ENCODE measurements at regions not wholly inside any gene's neighbourhood (a gene's known extent, or its start where the extent isn't known, plus 50 kb on each side); places are given as distances from the start of the nearest gene placed in this dataset.

DNA sequence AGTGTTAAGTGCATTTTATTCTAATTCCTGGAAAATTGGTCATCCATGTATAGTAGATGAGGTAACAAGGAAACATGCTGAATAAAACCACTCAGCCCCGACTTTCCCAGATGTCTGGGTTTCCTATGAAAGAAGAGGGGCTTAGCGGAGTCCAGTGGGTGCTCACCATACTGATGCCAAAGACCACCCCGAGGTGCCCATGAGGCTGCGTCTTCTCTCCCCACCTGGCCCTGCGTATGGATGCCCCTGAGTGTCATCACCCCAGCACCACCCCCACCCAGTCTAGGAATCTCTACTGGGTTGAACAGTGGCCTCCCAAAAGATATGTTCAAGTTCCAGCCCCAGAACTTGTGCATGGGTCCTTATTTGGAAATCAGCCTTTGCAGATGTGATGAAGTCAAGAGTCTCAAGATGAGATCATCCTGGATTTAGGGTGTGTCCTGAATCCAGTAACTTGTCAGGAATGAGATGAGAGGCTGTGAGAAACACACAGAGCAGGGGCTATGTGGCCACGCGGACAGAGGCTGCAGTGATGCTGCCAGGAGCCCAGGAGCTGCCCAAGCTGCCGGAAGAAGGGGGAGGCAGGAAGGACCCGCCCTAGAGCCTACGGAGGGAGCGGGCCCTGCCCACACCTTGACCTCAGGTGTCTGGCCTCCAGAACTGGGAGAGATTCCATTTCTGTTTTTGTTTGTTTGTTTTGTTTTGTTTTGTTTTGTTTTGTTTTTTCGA lies 124.6 kb upstream of the CDH4 start:
- no peaks in the 10 kb centered on the region for H3K9me3 Mint-ChIP-seq
- H3K4me3 Mint-ChIP-seq, result no peak overlapping the region
- H3K27me3 Mint-ChIP-seq, result no peaks in the 10 kb centered on the region
- no peak overlapping the region for H3K27ac Mint-ChIP-seq
- no peaks in the 10 kb centered on the region for H3K4me1 Mint-ChIP-seq
- ChIA-PET POLR2A (interaction anchor here (0.6 kb wide), 1 partner anchor 49 kb away, joined by 3 read pairs; no protein-coding TSS in a partner anchor), CTCF (no interaction called here)
- no peaks in the 10 kb centered on the region for H3K36me3 Mint-ChIP-seq (ENCODE audit: low read depth)
- DNase-seq, result no peak

DNA sequence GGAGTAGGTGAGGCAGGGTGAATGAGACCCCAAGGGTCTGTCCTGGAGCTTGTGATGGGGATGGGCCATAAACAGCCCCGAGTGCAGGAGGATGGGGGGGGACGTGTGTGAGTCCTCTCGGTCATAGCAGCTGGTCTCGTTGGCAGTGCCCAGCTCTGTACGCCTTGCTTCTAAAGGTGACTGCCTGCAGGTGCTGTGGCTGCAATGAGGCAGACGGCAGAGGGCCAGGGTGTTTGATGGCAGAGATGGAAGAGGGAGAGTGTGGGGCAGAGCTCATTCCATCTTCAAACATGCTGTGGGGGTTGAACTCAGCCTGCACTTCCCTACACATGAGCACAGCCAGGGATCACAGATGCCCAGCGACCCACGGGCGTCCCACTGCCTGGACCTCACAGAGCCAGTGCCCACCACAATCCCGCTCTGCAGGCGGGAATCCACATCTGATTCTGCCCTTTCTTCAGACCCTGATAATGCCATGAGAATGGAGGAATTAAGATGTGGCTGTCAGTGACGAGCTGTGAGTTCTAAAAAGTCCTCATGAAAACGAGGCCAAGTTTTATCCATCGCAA lies 123.3 kb upstream of the CDH4 start:
- ChIA-PET CTCF (no interaction called here), POLR2A (no interaction called here)
- Mint-ChIP-seq H3K4me3 (no peak overlapping the region), H3K4me1 (no peaks in the 10 kb centered on the region), H3K27me3 (no peaks in the 10 kb centered on the region), H3K9me3 (no peaks in the 10 kb centered on the region), H3K27ac (no peak overlapping the region), H3K36me3 (ENCODE audit: low read depth) (no peaks in the 10 kb centered on the region)
- DNase-seq, result no peak

DNA sequence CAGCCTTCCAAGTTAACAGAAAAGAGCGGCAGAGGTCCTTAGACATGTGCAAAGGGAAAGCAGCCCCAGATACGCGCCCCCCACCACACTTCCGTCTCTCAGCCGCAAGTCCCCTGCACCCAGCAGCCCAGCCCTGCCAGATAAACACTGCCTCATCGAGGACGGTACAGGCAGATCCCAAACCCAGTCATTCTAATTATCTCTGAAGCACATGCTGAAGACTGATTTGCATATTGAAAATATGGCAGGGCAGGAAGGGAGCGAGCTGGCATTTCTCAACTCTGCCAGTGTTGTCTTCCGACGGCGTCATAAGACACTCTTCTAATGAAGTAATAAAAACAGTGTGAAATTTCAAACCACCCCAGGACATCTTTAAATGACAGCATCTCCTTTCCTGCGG lies 122.8 kb upstream of the CDH4 start:
- H3K27me3 Mint-ChIP-seq, result no peaks in the 10 kb centered on the region
- ChIA-PET CTCF (interaction anchor here (1.0 kb wide), 1 partner anchor 17 kb away, joined by 3 read pairs; no protein-coding TSS in a partner anchor), POLR2A (no interaction called here)
- no peaks in the 10 kb centered on the region for H3K9me3 Mint-ChIP-seq
- no peaks in the 10 kb centered on the region for H3K36me3 Mint-ChIP-seq (ENCODE audit: low read depth)
- H3K27ac Mint-ChIP-seq, result no peak overlapping the region
- DNase-seq, result no peak
- H3K4me3 Mint-ChIP-seq, result no peak overlapping the region
- H3K4me1 Mint-ChIP-seq, result no peaks in the 10 kb centered on the region

DNA sequence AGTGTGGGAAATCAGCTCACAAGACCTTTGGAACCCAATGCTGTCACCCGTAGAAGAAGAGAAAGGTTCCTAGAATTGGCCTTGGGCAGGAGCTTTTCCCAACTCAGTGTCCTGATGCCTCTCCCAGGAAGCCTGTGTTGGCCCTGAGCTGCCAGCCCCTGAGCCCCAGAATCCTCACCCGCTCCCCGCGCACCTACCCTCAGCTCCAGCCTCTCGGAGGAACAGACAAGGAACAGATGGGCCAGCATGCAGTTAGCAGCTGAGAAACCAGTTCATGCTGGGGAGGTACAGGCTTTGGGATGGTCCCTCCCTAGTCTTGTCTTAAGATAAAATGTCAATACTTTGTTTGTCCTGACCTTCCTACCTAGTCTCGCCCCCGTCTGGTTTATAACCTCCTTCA lies 121.9 kb upstream of the CDH4 start:
- H3K27ac Mint-ChIP-seq, result no peak overlapping the region
- H3K9me3 Mint-ChIP-seq, result no peaks in the 10 kb centered on the region
- POLR2A ChIA-PET, result no interaction called here
- no peaks in the 10 kb centered on the region for H3K4me1 Mint-ChIP-seq
- CTCF ChIA-PET, result interaction anchor here (1.0 kb wide), 1 partner anchor 16 kb away, joined by 3 read pairs; no protein-coding TSS in a partner anchor
- no peak overlapping the region for H3K4me3 Mint-ChIP-seq
- H3K27me3 Mint-ChIP-seq, result no peaks in the 10 kb centered on the region
- H3K36me3 Mint-ChIP-seq (ENCODE audit: low read depth), result no peaks in the 10 kb centered on the region
- DNase-seq, result no peak

DNA sequence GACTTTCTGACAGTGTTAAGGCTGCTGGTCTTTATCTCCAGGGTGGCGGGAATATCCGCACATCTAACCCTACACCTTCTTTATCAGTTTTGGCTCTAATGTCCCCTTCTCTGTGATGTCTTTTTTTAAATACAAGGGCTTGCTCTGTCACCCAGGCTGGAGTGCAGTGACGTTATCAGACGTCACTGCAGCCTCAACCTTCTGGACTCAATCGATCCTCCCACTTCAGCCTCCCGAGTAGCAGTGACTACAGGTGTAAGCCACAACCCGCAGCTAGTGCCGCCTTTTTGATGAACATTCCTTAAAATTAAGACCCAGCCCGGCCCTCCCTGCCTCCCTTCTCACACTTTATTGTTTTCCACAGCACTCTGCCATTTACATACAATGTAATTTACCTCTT lies 120.1 kb upstream of the CDH4 start:
- Mint-ChIP-seq H3K4me3 (no peak overlapping the region), H3K4me1 (no peaks in the 10 kb centered on the region), H3K27ac (no peak overlapping the region), H3K27me3 (no peaks in the 10 kb centered on the region), H3K9me3 (no peaks in the 10 kb centered on the region), H3K36me3 (ENCODE audit: low read depth) (no peaks in the 10 kb centered on the region)
- CTCF ChIA-PET, result no interaction called here
- POLR2A ChIA-PET, result no interaction called here
- no peak for DNase-seq

DNA sequence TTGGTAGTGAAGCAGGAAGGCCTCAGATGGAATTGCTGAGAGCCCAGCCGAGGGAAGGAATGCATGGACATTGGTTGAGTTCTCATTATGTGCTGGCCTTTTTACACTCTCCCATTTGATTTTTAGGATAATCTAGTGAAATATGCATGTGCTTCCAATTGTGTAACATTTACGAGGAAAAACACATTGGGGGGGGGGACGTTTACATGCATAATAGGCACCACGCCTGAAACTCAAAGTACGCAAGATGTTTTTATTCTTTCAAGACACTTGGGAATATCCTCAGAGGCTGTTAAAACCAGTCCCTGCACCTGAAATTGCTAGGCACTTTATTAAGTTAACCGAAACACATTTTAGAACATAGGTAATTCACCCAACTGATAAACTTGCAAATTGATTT lies 118.5 kb upstream of the CDH4 start:
- ChIA-PET CTCF (no interaction called here), POLR2A (no interaction called here)
- Mint-ChIP-seq H3K4me3 (no peak overlapping the region), H3K27me3 (no peaks in the 10 kb centered on the region), H3K27ac (no peak overlapping the region), H3K9me3 (no peaks in the 10 kb centered on the region), H3K36me3 (ENCODE audit: low read depth) (no peaks in the 10 kb centered on the region), H3K4me1 (no peaks in the 10 kb centered on the region)
- DNase-seq, result no peak

DNA sequence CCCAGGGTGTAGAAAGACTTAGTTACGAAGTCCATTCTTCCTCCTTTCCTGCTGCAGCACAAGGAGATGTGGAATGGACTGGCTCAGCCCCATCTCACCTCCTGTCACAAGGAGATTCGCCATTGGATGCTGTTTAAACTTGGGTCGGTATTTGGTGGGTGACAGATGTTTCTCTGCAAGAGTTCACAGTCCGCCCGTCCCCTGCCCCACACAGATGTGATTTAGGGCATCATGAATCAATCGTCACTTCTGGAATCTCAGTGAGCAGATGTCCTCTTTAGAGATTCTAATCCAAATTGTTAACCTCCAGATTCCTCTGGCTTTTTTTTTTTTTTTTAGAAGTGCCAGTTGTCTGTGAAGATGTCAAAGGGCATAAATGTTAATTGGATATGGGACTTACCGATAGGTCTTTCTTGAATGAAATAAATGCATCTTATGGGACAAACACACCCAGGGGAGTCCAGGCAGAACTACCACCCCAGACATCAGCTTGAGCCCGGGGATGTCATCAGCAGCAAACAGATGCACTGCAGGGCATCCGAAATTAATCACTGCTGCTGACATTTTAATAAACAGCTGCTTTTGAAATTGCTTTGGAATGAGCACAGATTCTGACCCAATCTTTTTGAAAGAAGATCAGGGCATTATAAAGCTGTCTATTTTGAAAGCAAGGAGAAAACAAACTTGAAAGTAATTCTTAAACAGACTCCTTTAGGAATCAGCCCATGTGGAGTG lies 117.6 kb upstream of the CDH4 start:
- ChIA-PET CTCF (no interaction called here), POLR2A (no interaction called here)
- H3K4me3 Mint-ChIP-seq, result no peak overlapping the region
- no peak for DNase-seq
- H3K27me3 Mint-ChIP-seq, result no peaks in the 10 kb centered on the region
- no peak overlapping the region for H3K27ac Mint-ChIP-seq
- no peaks in the 10 kb centered on the region for H3K4me1 Mint-ChIP-seq
- H3K9me3 Mint-ChIP-seq, result no peaks in the 10 kb centered on the region
- no peaks in the 10 kb centered on the region for H3K36me3 Mint-ChIP-seq (ENCODE audit: low read depth)

DNA sequence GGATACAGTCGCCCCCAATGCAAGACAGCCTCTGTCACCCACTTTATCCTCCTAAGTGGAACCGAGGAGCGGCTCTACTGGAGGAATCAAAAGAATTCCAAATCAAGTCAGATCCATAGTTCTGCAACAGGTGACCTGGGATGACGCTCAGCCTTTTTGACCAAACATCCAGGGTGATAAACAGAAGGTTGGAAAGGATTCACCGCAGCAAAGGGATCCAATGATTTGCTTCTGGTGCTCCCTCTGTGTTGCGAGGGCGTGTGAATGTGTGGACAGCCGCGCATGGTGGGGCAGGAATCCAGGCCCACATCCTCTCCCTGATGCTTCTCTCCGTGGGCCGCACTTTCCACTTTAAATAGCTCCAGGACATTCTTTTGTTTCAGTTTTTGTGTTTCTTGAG lies 116.8 kb upstream of the CDH4 start:
- Mint-ChIP-seq H3K27ac (no peak overlapping the region), H3K4me1 (no peaks in the 10 kb centered on the region), H3K27me3 (no peaks in the 10 kb centered on the region), H3K9me3 (no peaks in the 10 kb centered on the region), H3K36me3 (ENCODE audit: low read depth) (no peaks in the 10 kb centered on the region), H3K4me3 (no peak overlapping the region)
- ChIA-PET CTCF (no interaction called here), POLR2A (no interaction called here)
- no peak for DNase-seq

DNA sequence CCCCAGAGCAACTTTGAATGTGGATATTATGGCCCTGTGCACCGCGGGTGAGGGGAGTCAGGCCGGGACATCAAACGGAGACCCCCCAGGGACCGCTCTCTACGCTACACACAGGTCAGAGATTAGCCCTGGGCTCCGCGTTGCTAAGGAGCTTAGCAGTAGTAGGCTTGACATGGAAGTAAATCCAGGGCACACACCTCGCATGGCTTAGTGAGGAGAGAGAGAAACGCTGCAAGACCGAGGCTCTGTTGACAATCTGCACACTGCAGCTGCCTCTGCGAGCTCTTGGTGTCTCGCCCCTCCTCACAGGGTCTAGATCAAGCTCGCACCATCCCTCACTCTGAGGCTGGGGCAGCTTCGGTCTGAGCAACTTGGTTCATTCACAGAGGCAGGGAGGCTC lies 116.1 kb upstream of the CDH4 start:
- H3K27me3 Mint-ChIP-seq, result no peaks in the 10 kb centered on the region
- no peaks in the 10 kb centered on the region for H3K9me3 Mint-ChIP-seq
- H3K4me3 Mint-ChIP-seq, result no peak overlapping the region
- ChIA-PET POLR2A (no interaction called here), CTCF (no interaction called here)
- no peak for DNase-seq
- no peak overlapping the region for H3K27ac Mint-ChIP-seq
- no peaks in the 10 kb centered on the region for H3K4me1 Mint-ChIP-seq
- H3K36me3 Mint-ChIP-seq (ENCODE audit: low read depth), result no peaks in the 10 kb centered on the region

DNA sequence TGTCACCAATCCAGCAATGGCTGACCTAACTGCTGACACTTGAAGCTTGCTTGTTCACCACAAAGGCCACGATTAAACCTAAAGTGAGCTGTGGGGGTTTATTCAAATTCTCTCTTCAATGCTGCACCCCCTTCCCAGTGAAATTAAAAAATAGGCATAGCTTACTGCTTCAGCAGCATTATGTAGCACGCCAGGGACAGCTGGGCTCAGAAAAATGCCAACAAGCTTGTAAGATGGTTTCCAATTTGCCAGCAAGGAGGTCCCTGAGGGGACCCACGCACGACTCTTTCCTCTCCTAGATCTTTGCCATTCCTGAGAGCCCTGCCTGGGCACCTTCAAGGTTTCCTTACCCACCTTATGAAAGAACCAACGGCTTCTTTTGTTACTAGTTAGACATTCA lies 113.5 kb upstream of the CDH4 start:
- ChIA-PET POLR2A (no interaction called here), CTCF (no interaction called here)
- Mint-ChIP-seq H3K4me1 (no peaks in the 10 kb centered on the region), H3K27ac (no peak overlapping the region), H3K9me3 (no peaks in the 10 kb centered on the region), H3K36me3 (ENCODE audit: low read depth) (no peaks in the 10 kb centered on the region), H3K27me3 (no peaks in the 10 kb centered on the region), H3K4me3 (no peak overlapping the region)
- no peak for DNase-seq

DNA sequence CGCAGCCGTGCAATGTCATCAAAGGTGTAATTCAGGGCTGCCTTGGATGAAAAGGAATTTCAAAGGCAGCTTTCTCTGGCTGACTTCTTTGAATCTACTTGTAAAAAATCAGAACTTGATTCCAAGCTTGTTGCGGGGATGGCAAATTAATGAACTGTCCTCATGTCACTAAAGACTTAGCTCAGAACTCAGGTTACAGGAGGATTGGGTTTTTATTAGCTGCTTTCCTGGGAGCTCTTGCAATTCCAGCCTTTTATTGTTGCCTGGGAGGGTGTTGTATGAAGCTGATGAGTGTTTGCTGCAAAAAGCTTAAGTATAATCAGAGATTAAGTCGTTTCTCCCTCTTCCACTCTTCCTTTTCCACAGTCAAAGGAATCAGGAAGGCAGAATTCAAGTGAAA lies 113.0 kb upstream of the CDH4 start:
- Mint-ChIP-seq H3K27ac (no peak overlapping the region), H3K9me3 (no peaks in the 10 kb centered on the region), H3K27me3 (no peaks in the 10 kb centered on the region), H3K4me1 (no peaks in the 10 kb centered on the region), H3K36me3 (ENCODE audit: low read depth) (no peaks in the 10 kb centered on the region), H3K4me3 (no peak overlapping the region)
- POLR2A ChIA-PET, result no interaction called here
- no peak for DNase-seq
- CTCF ChIA-PET, result no interaction called here

DNA sequence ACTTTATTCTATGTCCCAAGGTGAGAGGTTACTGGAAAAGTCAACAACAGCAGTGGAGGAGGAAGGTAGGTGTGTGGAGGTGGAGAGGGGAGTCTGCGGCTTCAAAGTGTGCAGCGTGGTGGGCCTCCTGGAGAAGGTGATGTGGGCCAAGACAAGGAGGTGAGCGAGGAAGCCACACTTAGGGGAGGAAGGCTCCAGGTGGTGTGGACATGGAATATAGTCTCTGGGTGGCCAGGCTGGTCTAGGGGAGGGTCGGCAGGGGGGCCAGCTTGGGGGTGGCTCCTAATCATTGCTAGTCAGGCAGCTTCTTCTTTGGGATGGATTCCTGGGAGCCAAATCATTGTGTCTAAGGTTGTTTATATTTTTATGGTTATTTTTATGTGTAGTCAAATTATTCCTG lies 111.5 kb upstream of the CDH4 start:
- ChIA-PET POLR2A (no interaction called here), CTCF (no interaction called here)
- no peak for DNase-seq
- Mint-ChIP-seq H3K27me3 (peaks cover 2% of the 10 kb centered on the region), H3K4me1 (no peaks in the 10 kb centered on the region), H3K27ac (no peak overlapping the region), H3K9me3 (no peaks in the 10 kb centered on the region), H3K4me3 (no peak overlapping the region), H3K36me3 (ENCODE audit: low read depth) (no peaks in the 10 kb centered on the region)

DNA sequence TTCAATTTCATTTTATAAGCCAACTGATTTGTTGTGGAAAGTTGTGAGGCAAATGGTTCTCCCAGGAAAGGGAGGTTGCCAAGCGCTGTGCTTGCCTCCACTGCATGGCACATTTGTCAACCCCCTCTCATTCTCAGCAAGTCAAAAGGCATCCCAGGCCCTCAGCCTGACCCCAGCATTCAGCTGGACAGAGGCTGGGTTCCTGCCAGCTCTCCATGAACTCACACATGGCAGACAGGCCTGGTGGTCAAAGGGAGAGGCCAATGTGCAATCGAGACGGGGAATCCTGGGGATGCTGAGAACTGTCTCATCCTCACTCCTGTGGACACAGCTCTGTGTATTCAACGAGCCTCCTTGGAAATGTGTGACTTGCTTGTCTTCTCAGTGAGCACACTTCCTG lies 106.0 kb upstream of the CDH4 start:
- POLR2A ChIA-PET, result no interaction called here

DNA sequence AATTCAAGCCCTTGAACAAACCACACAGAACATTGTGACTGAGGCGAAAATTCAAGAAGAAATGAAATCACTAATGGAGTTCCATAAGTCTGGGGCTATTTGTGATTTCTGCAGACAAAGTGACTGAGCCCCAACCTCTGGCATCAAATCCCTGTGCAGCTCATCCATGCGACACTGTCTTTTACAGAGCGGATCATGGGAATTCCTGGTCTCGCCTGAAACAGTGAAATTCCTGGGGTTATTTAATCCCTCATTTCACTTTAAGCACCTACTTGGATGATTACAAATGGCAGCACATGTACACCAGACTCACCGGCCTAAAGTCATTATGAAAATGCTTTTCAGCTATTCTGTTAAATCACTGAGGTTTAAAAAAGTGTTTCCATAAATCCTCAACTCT lies 102.4 kb upstream of the CDH4 start:
- Mint-ChIP-seq H3K27me3 (no peaks in the 10 kb centered on the region), H3K4me3 (no peak overlapping the region), H3K36me3 (ENCODE audit: low read depth) (no peaks in the 10 kb centered on the region), H3K4me1 (no peaks in the 10 kb centered on the region), H3K9me3 (no peaks in the 10 kb centered on the region), H3K27ac (no peak overlapping the region)
- ChIA-PET CTCF (no interaction called here), POLR2A (no interaction called here)
- DNase-seq, result no peak

More for the DNA sequence above, 106.0 kb upstream of the CDH4 start:
- Mint-ChIP-seq H3K9me3 (no peaks in the 10 kb centered on the region), H3K4me1 (no peaks in the 10 kb centered on the region), H3K27ac (no peak overlapping the region), H3K4me3 (no peak overlapping the region), H3K27me3 (peaks cover 2% of the 10 kb centered on the region), H3K36me3 (ENCODE audit: low read depth) (no peaks in the 10 kb centered on the region)
- CTCF ChIA-PET, result interaction anchor here (1.0 kb wide), 1 partner anchor 16 kb away, joined by 3 read pairs; no protein-coding TSS in a partner anchor
- no peak for DNase-seq

Measured in activated CD4-positive, alpha-beta T cell treated with anti-CD3 and anti-CD28 coated beads, Interleukin-2, amount 10 ng/mL, durations not matched to agents 7 days and 5 days (primary cell).